ENCODE measurements at regions not wholly inside any gene's neighbourhood (a gene's known extent, or its start where the extent isn't known, plus 50 kb on each side); places are given as distances from the start of the nearest gene placed in this dataset.

- TF ChIP-seq EZH2 (IDR thresholded peaks at IDR 0.05), result no peak
- TF ChIP-seq POLR2AphosphoS5 (IDR thresholded peaks at IDR 0.05; ENCODE audit: borderline replicate concordance, low read depth, low read length), result no peak
These were observed 150.3 kb downstream of the DMRTA2 start for GRCh38 chr1:50272912-50273311.

Data from SK-N-MC (cell line).